ENCODE measurements at regions not wholly inside any gene's neighbourhood (a gene's known extent, or its start where the extent isn't known, plus 50 kb on each side); places are given as distances from the start of the nearest gene placed in this dataset.

DNA sequence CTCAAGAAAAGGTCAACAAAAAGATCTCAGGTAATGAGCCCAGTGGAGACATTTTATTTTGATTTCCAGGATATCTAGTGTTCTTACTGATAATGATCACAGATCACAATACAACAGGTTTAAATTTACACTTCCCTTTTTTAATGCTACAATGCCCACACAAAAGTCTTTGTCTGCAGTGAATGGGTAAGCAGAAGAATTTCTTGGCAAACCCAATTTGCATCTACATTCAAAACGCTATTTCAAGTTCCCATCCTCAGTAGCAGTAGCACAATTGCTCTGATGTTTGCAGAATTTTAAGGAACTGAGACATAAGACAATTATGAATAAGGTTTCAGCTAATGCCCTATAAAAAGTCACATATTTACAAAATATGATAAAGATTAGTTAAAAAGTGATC, 929.4 kb upstream of the PIK3C3 start:
- TF ChIP-seq CTCF (IDR thresholded peaks at IDR 0.05; ENCODE audit: low read depth, low read length, poor library complexity, severe bottlenecking) (no peak), EZH2phosphoT487 (IDR thresholded peaks at IDR 0.05; ENCODE audit: borderline replicate concordance, low read length) (no peak)
- no peak overlapping the region for H3K4me2 ChIP-seq (ENCODE audit: low read length)
- no peaks in the 10 kb centered on the region for H3K9me2 ChIP-seq (replicated peaks; ENCODE audit: control insufficient read depth, low read length)
- H3K4me3 ChIP-seq (ENCODE audit: low read length) = no peak overlapping the region
- no peaks in the 10 kb centered on the region for H3F3A ChIP-seq (ENCODE audit: control insufficient read depth, insufficient read depth)
- H3K79me2 ChIP-seq (ENCODE audit: control insufficient read depth, low read length) = no peaks in the 10 kb centered on the region
- no peaks in the 10 kb centered on the region for H3K9me3 ChIP-seq (ENCODE audit: control insufficient read depth, insufficient read depth, low read length)
- H3K36me3 ChIP-seq (ENCODE audit: control insufficient read depth, low read length) = no peaks in the 10 kb centered on the region
- no peaks in the 10 kb centered on the region for H3K27me3 ChIP-seq (ENCODE audit: control insufficient read depth, low read length)
- H3K4me1 ChIP-seq (ENCODE audit: control insufficient read depth, low read length) = no peaks in the 10 kb centered on the region
- H4K20me1 ChIP-seq (ENCODE audit: control insufficient read depth, insufficient read depth, low read depth, low read length) = no peaks in the 10 kb centered on the region
- no peak overlapping the region for H3K27ac ChIP-seq (ENCODE audit: low read depth, low read length)

- no peaks in the 10 kb centered on the region for H3K27me3 ChIP-seq (ENCODE audit: control insufficient read depth, low read length)
- no peak overlapping the region for H3K4me3 ChIP-seq (ENCODE audit: low read length)
- H3K4me2 ChIP-seq (ENCODE audit: low read length) = no peak overlapping the region
- H3K36me3 ChIP-seq (ENCODE audit: control insufficient read depth, low read length) = no peaks in the 10 kb centered on the region
- H3F3A ChIP-seq (ENCODE audit: control insufficient read depth, insufficient read depth) = no peaks in the 10 kb centered on the region
- no peak overlapping the region for H3K27ac ChIP-seq (ENCODE audit: low read depth, low read length)
- no peaks in the 10 kb centered on the region for H3K79me2 ChIP-seq (ENCODE audit: control insufficient read depth, low read length)
- no peaks in the 10 kb centered on the region for H3K4me1 ChIP-seq (ENCODE audit: control insufficient read depth, low read length)
- no peaks in the 10 kb centered on the region for H3K9me3 ChIP-seq (ENCODE audit: control insufficient read depth, insufficient read depth, low read length)
- TF ChIP-seq CTCF (IDR thresholded peaks at IDR 0.05; ENCODE audit: low read depth, low read length, poor library complexity, severe bottlenecking) (no peak), EZH2phosphoT487 (IDR thresholded peaks at IDR 0.05; ENCODE audit: borderline replicate concordance, low read length) (no peak)
- H3K9me2 ChIP-seq (replicated peaks; ENCODE audit: control insufficient read depth, low read length) = no peaks in the 10 kb centered on the region
- H4K20me1 ChIP-seq (ENCODE audit: control insufficient read depth, insufficient read depth, low read depth, low read length) = no peaks in the 10 kb centered on the region
Observed at GRCh38 chr18:41024792-41025191, 930.2 kb upstream of the PIK3C3 start.

GRCh38 chr18:41022484-41022883, 932.5 kb upstream of the PIK3C3 start:
- Histone ChIP-seq H3K79me2 (ENCODE audit: control insufficient read depth, low read length) (no peaks in the 10 kb centered on the region), H3K9me3 (ENCODE audit: control insufficient read depth, insufficient read depth, low read length) (no peaks in the 10 kb centered on the region), H3K27me3 (ENCODE audit: control insufficient read depth, low read length) (no peaks in the 10 kb centered on the region), H3K27ac (ENCODE audit: low read depth, low read length) (no peak overlapping the region), H3K4me2 (ENCODE audit: low read length) (no peak overlapping the region), H4K20me1 (ENCODE audit: control insufficient read depth, insufficient read depth, low read depth, low read length) (no peaks in the 10 kb centered on the region), H3K4me1 (ENCODE audit: control insufficient read depth, low read length) (no peaks in the 10 kb centered on the region), H3K9me2 (replicated peaks; ENCODE audit: control insufficient read depth, low read length) (no peaks in the 10 kb centered on the region), H3K4me3 (ENCODE audit: low read length) (no peak overlapping the region), H3K36me3 (ENCODE audit: control insufficient read depth, low read length) (no peaks in the 10 kb centered on the region), H3F3A (ENCODE audit: control insufficient read depth, insufficient read depth) (no peaks in the 10 kb centered on the region)
- TF ChIP-seq EZH2phosphoT487 (IDR thresholded peaks at IDR 0.05; ENCODE audit: borderline replicate concordance, low read length) (no peak), CTCF (IDR thresholded peaks at IDR 0.05; ENCODE audit: low read depth, low read length, poor library complexity, severe bottlenecking) (no peak)

- Histone ChIP-seq H3K4me2 (ENCODE audit: low read length) (no peak overlapping the region), H3F3A (ENCODE audit: control insufficient read depth, insufficient read depth) (no peaks in the 10 kb centered on the region), H3K9me3 (ENCODE audit: control insufficient read depth, insufficient read depth, low read length) (no peaks in the 10 kb centered on the region), H3K27ac (ENCODE audit: low read depth, low read length) (no peak overlapping the region), H3K79me2 (ENCODE audit: control insufficient read depth, low read length) (no peaks in the 10 kb centered on the region), H4K20me1 (ENCODE audit: control insufficient read depth, insufficient read depth, low read depth, low read length) (no peaks in the 10 kb centered on the region), H3K36me3 (ENCODE audit: control insufficient read depth, low read length) (no peaks in the 10 kb centered on the region), H3K4me1 (ENCODE audit: control insufficient read depth, low read length) (no peaks in the 10 kb centered on the region), H3K4me3 (ENCODE audit: low read length) (no peak overlapping the region), H3K27me3 (ENCODE audit: control insufficient read depth, low read length) (no peaks in the 10 kb centered on the region), H3K9me2 (replicated peaks; ENCODE audit: control insufficient read depth, low read length) (no peaks in the 10 kb centered on the region)
- no peak for TF ChIP-seq EZH2phosphoT487 (IDR thresholded peaks at IDR 0.05; ENCODE audit: borderline replicate concordance, low read length)
- no peak for TF ChIP-seq CTCF (IDR thresholded peaks at IDR 0.05; ENCODE audit: low read depth, low read length, poor library complexity, severe bottlenecking)
Observed at GRCh38 chr18:41021089-41021488, 933.9 kb upstream of the PIK3C3 start.

Measured in DOHH2 (cell line).